Prostate gland (tissue), 2 donors: ENCODE measurements at regions not wholly inside any gene's neighbourhood (a gene's known extent, or its start where the extent isn't known, plus 50 kb on each side); places are given as distances from the start of the nearest gene placed in this dataset.

Experiments
- DNase-seq: peaks from one replicate; pipeline ENCODE4 v3.0.0-alpha.2; 2019; ENCODE audit warnings: low spot score
- H3K27ac ChIP-seq, 2 donors: fragments of 200-600 bp; sonication (generic); 2 replicates each; pipeline ENCODE4 v1.5.1; 2017 to 2019
- H3K27me3 ChIP-seq: fragments of 200-600 bp; sonication (generic); replicated peaks from 2 replicates; pipeline ENCODE4 v1.5.1; 2019; ENCODE audit not compliant: insufficient read depth
- H3K36me3 ChIP-seq, 2 donors: fragments of 200-600 bp; sonication (generic); 1 replicate in 1 of 2; 2 replicates in 1 of 2; pipeline versions ENCODE4 v1.5.1 to v1.8.1; 2017 to 2019
- H3K4me1 ChIP-seq: fragments of 200-600 bp; sonication (generic); replicated peaks from 2 replicates; pipeline ENCODE4 v1.5.1; 2019
- H3K4me3 ChIP-seq, 2 donors: fragments of 200-600 bp; sonication (generic); 2 replicates each; pipeline ENCODE4 v1.5.1; 2017 to 2019
- H3K9me3 ChIP-seq: fragments of 200-600 bp; sonication (generic); 2 replicates; pipeline ENCODE4 v1.5.1; 2017
- CTCF ChIP-seq, 4 experiments: fragments of 200-600 bp in 2 of 4; fragments of 450-650 bp in 2 of 4; sonication (generic) in 2 of 4; IDR thresholded peaks; 1 replicate in 3 of 4; 2 replicates in 1 of 4; pipeline ENCODE4 v1.5.1; 2016 to 2019; ENCODE audit warnings: antibody characterized with exemption in 4 of 4, mild to moderate bottlenecking in 2 of 4, moderate library complexity in 2 of 4
- POLR2A ChIP-seq: fragments of 450-650 bp; IDR thresholded peaks from one replicate; pipeline ENCODE4 v1.6.1; 2016; ENCODE audit warnings: antibody characterized with exemption, mild to moderate bottlenecking
- POLR2AphosphoS5 ChIP-seq: sonication (generic); formaldehyde crosslinking; IDR thresholded peaks from one replicate; pipeline ENCODE4 v1.6.1; 2017; ENCODE audit warnings: antibody characterized with exemption
- WGBS: methylation state at CpG from one replicate; pipeline ENCODE4 v1.1.5; 2018; 5-methylcytosine and 5-hydroxymethylcytosine counted together
- intact Hi-C: fragments of 100-400 bp; cut with DNase I; formaldehyde crosslinking; loops from one replicate; pipeline ENCODE4 v1.14.2; 2022

- TF ChIP-seq CTCF (IDR thresholded peaks at IDR 0.05) (no peak), POLR2A (no peak), POLR2AphosphoS5 (no peak)
- no peak for DNase-seq
Measured at GRCh38 chr2:162914161-162914560, 75.6 kb upstream of the KCNH7 start.

DNA sequence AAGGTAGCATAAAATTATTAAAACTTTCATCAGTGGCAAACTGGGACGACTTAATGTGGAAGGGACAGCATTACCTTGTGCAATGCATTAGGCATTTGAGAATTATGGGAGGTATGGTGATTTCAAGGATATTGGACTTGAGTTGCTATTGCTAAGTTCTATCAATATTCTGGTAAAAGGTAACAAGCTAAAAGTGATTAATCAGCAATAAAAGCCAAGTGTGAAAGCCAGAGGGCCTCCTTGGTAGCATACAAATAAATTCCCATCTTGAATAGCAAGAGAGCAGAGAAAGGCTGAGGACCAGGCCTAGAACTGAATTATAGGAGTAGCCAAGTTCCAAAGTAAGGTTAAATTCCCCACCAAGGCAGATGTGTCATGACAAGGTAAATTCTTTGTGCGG lies 74.2 kb upstream of the KCNH7 start:
- H3K27me3 ChIP-seq, result no peaks in the 10 kb centered on the region
- H3K4me1 ChIP-seq, result no peaks in the 10 kb centered on the region
- no peaks in the 10 kb centered on the region for H3K36me3 ChIP-seq
- 88% methylated on average over 2 of the region's 2 CpGs for WGBS
- no peak overlapping the region for H3K27ac ChIP-seq
- no peak overlapping the region for H3K4me3 ChIP-seq
- H3K9me3 ChIP-seq, result no peaks in the 10 kb centered on the region
- no peak for DNase-seq
- TF ChIP-seq POLR2A, result no peak
- no peak for TF ChIP-seq CTCF (IDR thresholded peaks at IDR 0.05)
- no peak for TF ChIP-seq POLR2AphosphoS5
- intact Hi-C loops, result no loop called here

More at GRCh38 chr2:162914161-162914560, 75.6 kb upstream of the KCNH7 start:
- no peaks in the 10 kb centered on the region for H3K4me1 ChIP-seq
- no peaks in the 10 kb centered on the region for H3K27me3 ChIP-seq
- no peak overlapping the region for H3K27ac ChIP-seq
- 92% methylated on average over 2 of the region's 2 CpGs for WGBS
- no peak overlapping the region for H3K4me3 ChIP-seq
- no peaks in the 10 kb centered on the region for H3K36me3 ChIP-seq
- H3K9me3 ChIP-seq, result no peaks in the 10 kb centered on the region
- intact Hi-C loops, result no loop called here

GRCh38 chr2:162908567-162908966 lies 70.0 kb upstream of the KCNH7 start:
- 61% methylated on average over 2 of the region's 2 CpGs for WGBS
- no peak for DNase-seq
- Histone ChIP-seq H3K27ac (no peak overlapping the region), H3K36me3 (no peaks in the 10 kb centered on the region), H3K9me3 (no peaks in the 10 kb centered on the region), H3K4me3 (no peak overlapping the region), H3K27me3 (no peaks in the 10 kb centered on the region), H3K4me1 (no peaks in the 10 kb centered on the region)
- intact Hi-C loops, result no loop called here
- TF ChIP-seq CTCF (IDR thresholded peaks at IDR 0.05) (no peak), POLR2A (no peak), POLR2AphosphoS5 (no peak)

GRCh38 chr2:162890690-162891311 lies 52.2 kb upstream of the KCNH7 start:
- Histone ChIP-seq H3K4me1 (no peaks in the 10 kb centered on the region), H3K9me3 (no peaks in the 10 kb centered on the region), H3K27me3 (no peaks in the 10 kb centered on the region), H3K27ac (no peak overlapping the region), H3K36me3 (no peaks in the 10 kb centered on the region), H3K4me3 (no peak overlapping the region)
- no peak for DNase-seq
- 28% methylated on average over 4 of the region's 4 CpGs for WGBS
- TF ChIP-seq CTCF (IDR thresholded peaks at IDR 0.05) (peak in 3 of 4 experiments; percentile 29 to 37 (median 33)), POLR2AphosphoS5 (no peak)
- intact Hi-C loops, result no loop called here

- Histone ChIP-seq H3K27ac (no peak overlapping the region), H3K4me3 (no peak overlapping the region), H3K36me3 (no peaks in the 10 kb centered on the region), H3K4me1 (no peaks in the 10 kb centered on the region), H3K27me3 (no peaks in the 10 kb centered on the region), H3K9me3 (no peaks in the 10 kb centered on the region)
- no peak for DNase-seq
- TF ChIP-seq CTCF (IDR thresholded peaks at IDR 0.05) (no peak), POLR2A (no peak), POLR2AphosphoS5 (no peak)
- WGBS, result 77% methylated on average over 3 of the region's 3 CpGs
- intact Hi-C loops, result no loop called here
Measured at GRCh38 chr2:162888652-162889051, 50.1 kb upstream of the KCNH7 start.
